GM18858 (cell line): ENCODE measurements at regions not wholly inside any gene's neighbourhood (a gene's known extent, or its start where the extent isn't known, plus 50 kb on each side); places are given as distances from the start of the nearest gene placed in this dataset.
"Not testable (repeated sequence)": the region's sequence is repeated elsewhere in the genome, so short reads cannot be mapped to it uniquely, and the experiment has no call there.

Experiments
- ATAC-seq: cut with Tn5 transposase; IDR thresholded peaks from one replicate; pipeline ENCODE4 v1.9.1; 2021; ENCODE audit not compliant: unreplicated experiment

DNA sequence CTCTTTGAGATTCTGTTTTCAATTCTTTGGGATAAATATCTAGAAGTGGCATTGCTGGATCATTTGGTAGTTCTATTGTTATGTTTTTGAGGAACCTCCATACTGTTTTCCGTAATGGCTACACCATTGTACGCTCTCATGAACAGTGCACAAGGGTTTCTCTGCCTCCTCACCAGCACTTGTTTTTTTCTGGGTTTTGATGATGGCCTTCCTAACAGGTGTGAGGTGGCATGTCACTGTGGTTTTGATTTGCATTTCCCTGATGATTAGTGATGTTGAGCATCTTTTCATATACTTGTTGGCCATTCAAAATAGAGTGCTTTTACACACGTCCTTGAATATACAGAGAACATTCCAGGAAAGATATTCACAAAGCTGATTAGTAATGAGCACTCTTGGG lies 86.8 kb upstream of the ADORA2B start:
- not testable (repeated sequence) for ATAC-seq

- peak; percentile 51 for ATAC-seq
These were observed 84.2 kb upstream of the ADORA2B start for GRCh38 chr17:15860774-15861173.

- not testable (repeated sequence) for ATAC-seq
These were observed 80.9 kb upstream of the ADORA2B start for GRCh38 chr17:15864061-15864460.

DNA sequence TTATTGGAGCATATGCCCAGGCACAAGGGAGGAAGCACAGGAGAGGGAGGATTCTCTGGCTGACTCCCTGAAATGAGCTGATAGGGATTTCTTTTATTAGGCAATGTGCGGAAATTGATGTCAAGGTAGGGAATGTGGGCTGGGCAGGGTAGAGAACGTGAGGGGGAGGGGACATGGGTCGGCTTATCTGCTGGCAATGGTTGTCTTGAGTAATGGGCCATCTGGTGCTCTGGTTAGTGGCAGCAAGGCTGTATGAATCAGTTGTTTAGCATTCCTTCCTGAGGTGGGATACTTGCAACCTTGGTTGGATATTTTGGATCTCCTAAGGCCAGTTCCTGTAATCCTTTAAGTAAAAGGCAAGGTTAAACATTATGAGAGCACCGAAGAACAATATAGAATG lies 80.5 kb upstream of the ADORA2B start:
- not testable (repeated sequence) for ATAC-seq

- ATAC-seq: not testable (repeated sequence)
These were observed 78.9 kb upstream of the ADORA2B start for GRCh38 chr17:15866015-15866414.

GRCh38 chr17:15867331-15867730 lies 77.6 kb upstream of the ADORA2B start:
- ATAC-seq: not testable (repeated sequence)

- ATAC-seq: not testable (repeated sequence)
These were observed 75.1 kb upstream of the ADORA2B start for GRCh38 chr17:15869868-15870267.

GRCh38 chr17:15872677-15873076 lies 72.3 kb upstream of the ADORA2B start:
- not testable (repeated sequence) for ATAC-seq

GRCh38 chr17:15877882-15878500 lies 66.9 kb upstream of the ADORA2B start:
- not testable (repeated sequence) for ATAC-seq

DNA sequence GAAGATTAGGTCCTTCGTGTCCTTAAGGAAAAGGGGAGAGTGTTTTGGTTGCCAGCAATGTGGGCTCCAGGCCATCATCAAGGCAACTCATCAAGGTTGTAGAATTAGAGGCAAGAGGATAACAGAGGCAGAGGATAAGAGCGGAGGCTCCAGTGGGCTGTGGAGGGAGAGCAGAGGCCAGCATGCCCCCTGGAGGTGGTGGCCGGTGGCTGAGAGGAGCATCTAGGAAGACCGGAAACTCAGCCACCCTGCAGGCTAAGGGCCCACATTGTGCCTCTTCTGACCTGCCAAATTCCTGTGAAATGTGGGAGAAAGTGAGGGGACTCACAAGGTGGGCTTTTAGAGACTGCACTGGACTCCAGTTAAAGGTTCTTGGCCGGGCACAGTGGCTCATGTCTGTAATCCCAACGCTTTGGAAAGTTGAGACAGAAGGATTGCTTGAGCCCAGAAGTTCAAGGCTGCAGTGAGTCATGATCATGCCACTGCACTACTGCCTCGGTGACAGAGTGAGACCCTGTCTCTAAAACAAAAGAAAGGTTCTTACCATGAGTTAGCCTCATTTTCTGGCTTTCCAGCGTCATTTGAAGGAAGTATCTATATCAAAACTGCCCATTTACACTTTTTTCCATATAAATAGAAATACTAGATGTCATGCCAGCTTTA lies 62.7 kb upstream of the ADORA2B start:
- no peak for ATAC-seq

DNA sequence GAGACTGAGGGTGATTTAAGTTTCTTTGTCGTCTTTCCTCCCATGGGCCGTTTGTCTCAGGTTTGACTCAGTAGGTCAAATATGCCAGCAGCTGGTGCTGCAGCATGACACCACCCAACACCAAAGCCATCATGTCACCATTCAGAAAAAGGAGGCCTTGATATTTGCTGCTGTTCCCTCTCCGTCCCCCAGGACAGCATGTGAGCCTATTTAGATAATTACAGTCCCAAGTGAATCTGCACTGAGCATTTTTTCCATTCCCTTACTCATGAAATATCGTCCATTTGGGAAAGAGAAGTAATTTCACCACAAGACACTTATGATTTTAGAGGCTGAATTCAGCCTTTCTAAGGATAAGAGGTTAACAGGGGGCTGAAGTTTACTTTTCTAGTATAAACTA lies 62.2 kb upstream of the ADORA2B start:
- no peak for ATAC-seq

DNA sequence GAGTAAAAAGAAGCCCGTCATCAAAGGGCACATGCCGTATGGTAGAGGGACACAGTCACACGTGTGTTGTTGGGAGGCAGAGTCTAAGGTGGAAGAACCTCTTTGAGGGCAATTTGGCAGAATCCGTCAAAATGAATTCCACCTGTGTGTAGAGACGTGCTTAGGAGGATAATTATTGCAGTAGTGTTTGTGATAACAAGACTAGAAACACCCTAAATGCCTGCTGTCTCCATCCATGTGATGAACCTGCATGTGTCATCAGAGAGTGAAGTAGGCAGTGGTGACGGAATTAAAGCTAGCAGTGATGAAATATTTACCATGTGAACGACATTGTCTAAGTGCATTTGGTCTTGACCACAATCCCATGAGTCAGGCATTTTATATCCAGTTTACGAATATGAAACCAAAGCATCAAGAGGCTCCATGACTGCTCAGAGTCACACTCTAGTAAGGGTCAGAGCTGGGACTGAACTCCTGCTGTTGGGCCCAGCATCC lies 61.3 kb upstream of the ADORA2B start:
- no peak for ATAC-seq

DNA sequence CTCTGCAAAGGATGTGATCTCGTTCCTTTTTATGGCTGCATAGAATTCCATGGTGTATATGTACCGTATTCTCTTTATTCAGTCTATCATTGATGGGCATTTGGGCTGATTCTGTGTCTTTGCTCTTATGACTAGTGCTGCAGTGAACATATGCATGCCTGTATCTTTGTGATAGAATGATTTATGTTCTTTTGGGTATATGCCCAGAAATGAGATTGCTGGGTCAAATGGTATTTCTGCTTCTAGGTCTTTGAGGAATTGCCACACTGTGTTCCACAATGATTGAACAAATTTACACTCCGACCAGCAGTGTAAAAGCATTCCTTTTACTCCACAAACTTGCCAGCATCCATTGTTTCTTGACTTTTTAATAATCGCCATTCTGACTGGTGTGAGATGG lies 60.2 kb upstream of the ADORA2B start:
- no peak for ATAC-seq

- no peak for ATAC-seq
These were observed 59.2 kb upstream of the ADORA2B start for GRCh38 chr17:15885770-15886169.

DNA sequence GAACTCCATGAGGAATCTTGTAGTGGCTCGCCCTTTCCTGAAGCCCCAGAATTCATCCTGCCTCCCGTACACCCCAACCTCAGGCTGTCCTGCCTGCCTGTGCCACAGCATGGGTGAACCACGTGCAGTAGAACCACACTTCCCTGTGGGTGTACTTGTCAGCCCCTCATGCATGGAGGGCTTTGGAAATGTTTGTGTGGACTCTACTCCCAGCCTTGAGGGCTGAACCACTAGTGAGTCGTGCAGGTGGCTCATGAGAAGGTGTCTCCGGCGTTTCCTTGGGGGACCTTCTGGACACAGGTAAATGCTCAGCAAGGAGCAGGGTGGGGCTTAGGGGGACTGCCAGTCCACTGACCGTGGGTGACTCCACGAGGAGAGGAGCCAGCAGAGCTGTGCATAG lies 58.7 kb upstream of the ADORA2B start:
- no peak for ATAC-seq

DNA sequence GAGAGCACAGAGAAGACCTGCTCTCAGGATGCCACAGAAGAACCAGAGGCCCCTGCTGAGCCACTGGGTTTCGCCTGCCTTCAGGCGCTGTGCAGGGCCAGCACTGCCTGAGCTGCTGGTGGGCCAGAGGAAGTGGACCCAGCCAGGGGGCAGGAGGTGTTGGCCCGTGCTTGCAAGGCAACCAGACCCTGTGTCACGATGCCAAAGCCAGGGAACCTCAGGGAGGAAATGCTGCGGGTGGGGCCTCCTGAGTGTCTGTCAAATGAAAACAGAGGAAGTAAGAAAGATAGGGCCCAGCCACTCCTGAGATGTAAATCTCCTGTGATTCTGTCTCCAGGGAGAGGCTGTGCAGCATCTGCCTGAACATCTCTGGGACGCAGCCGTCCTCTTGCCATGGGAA lies 58.1 kb upstream of the ADORA2B start:
- no peak for ATAC-seq

- no peak for ATAC-seq
These were observed 56.5 kb upstream of the ADORA2B start for GRCh38 chr17:15888436-15888835.

GRCh38 chr17:15890279-15890892 lies 54.5 kb upstream of the ADORA2B start:
- no peak for ATAC-seq

DNA sequence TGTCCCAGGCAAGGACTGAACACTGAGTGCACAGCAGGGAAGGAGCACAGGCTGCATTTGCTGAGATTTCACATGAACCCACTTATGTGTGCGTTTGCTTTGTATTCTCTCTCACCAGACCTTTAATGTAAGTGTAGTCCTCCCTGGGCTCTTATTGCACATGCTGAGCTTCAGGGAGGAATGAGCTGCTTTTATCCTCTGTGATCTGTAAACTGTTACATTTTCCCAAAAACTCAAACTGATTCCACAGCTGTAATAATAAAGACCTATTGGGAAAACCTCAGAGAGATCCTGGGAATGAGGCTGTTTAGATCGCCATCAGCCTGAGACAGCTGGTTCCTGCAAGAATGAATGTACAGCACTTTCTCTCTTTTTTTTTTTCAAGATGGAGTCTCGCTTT lies 53.6 kb upstream of the ADORA2B start:
- ATAC-seq: no peak

DNA sequence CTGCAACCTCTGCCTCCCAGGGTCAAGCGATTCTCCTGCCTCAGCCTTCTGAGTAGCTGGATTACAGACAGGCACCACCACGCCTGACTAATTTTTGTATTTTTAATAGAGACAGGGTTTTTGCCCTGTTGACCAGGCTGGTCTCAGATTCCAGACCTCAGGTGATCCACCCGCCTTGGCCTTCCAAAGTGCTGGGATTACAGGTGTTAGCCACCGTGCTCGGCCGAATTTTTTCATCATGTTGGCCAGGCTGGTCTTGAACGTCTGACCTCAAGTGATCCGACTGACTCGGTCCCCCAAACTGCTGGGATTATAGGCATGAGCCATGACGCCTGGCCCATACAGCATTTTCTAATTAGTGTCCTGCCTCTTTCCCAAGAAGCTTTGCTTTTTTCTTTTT lies 52.7 kb upstream of the ADORA2B start:
- no peak for ATAC-seq

DNA sequence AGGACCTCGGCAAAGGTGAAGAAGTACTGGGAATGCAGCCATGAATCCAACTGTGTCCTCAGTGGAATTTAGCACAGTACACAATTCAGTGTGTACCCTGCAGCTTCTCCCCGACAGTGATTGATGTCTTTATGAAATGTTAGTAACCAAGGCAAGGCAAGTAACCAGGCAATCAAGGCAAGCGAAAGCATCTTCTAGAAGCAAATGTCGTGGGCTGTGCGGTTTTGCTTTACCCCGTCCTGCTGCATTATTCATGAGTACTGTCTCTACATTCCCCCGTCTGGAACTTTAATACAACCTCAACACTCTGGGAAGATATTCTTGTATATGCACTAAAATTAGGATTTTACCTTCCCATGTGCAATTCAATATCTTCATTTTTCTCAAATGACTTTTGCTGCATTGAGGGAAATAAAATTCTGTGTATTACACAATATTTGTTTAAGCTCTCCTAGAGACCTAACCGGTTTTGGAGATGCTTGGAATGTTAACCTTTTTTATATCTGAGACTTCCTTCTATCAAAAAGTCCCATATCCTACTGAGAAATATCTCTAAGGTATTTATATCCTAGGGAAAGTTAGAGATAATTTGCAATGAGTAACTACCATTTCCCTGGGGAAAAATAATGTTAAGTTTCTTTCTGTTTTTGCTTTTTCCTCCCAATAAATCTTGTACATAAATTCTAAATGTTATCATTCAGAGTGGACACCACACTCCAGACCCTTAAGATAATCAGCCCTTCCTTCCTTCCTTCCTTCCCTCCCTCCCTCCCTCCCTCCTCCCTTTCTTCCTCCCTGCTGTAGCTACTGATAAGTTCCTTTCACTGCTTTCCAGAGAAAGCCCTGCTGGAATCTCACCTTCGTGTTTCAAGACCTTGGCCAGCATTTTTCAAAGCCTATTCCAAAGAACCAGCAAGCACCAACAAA lies 51.9 kb upstream of the ADORA2B start:
- no peak for ATAC-seq
